GM13977 (cell line): ENCODE measurements at regions not wholly inside any gene's neighbourhood (a gene's known extent, or its start where the extent isn't known, plus 50 kb on each side); places are given as distances from the start of the nearest gene placed in this dataset.

Experiments used
- DNase-seq: peaks from one replicate; pipeline ENCODE4 v3.0.0; 2012; ENCODE audit warnings: low spot score
- CTCF ChIP-seq: IDR thresholded peaks from 2 replicates; pipeline ENCODE4 v1.5.1; 2012; ENCODE audit warnings: mild to moderate bottlenecking, control low read depth; ENCODE audit not compliant: insufficient read depth; ENCODE audit errors: extremely low read depth, missing control alignments
- in situ Hi-C: fragments of 300-500 bp; cut with MboI; formaldehyde crosslinking; loops from one replicate; pipeline ENCODE4 v1.12.0; 2022; ENCODE audit warnings: low sequenced_read_pairs, low pct_unique_long_range_greater_than_20kb, mixed read lengths, inconsistent platforms; ENCODE audit not compliant: unreplicated experiment

GRCh38 chr9:31251386-31251785 lies 1133.1 kb upstream of the ACO1 start:
- DNase-seq: no peak
- TF ChIP-seq CTCF: no peak
- in situ Hi-C loops: no loop called here

DNA sequence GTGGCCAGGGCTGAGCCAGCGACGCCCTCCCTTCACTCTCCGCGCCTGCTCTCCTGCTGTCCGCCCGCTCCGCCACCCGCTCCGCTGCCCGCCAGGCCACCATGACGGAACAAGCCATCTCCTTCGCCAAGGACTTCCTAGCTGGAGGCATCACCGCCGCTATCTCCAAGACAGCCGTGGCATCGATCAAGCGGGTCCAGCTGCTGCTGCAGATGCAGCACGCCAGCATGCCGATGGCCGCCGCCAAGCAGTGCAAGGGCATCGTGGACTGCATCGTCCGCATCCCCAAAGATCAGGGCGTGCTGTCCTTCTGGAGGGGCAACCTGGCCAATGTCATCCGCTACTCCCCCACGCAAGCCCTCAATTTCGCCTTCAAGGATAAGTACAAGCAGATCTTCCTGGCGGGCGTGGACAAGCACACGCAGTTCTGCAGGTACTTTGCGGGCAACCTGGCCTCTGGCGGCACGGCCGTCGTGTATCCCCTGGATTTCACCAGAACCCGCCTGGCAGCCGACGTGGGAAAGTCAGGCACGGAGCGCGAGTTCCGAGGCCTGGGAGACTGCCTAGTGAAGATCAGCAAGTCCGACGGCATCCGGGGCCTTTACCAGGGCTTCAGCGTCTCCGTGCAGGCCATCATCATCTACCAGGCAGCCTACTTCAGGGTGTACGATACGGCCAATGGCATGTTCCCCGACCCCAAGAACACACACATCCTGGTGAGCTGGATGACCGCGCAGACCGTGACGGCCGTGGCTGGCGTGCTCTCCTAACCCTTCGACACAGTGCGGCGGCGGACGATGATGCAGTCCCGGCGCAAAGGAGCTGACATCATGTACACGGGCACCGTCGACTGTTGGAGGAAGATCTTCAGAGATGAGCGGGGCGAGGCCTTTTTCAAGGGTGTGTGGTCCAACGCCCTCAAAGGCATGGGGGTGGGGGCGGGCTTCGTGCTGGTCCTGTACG lies 1130.4 kb upstream of the ACO1 start:
- DNase-seq: no peak
- no peak for TF ChIP-seq CTCF
- in situ Hi-C loops: no loop called here

- no peak for TF ChIP-seq CTCF
- in situ Hi-C loops: no loop called here
- no peak for DNase-seq
Observed at GRCh38 chr9:31255211-31255610, 1129.2 kb upstream of the ACO1 start.

DNA sequence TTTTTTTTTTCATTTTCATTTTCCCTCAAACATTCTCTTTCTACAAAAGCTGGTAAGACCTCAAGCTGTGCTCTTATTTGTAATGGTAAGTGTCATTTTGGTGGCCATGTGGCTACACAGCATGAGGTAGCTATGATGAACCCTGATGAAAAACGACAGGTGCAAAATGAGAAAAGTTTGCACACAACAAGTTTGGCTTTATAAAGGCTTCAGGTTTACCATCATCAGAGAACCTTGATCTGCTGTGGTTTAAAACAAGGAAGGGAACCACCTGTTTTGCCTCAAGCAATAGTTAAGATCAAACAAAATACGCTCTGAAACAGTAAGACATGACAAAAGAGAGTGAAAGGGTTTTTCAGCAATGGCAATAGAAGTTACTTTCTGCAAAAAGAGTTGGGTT lies 1124.6 kb upstream of the ACO1 start:
- in situ Hi-C loops: no loop called here
- no peak for DNase-seq
- no peak for TF ChIP-seq CTCF

DNA sequence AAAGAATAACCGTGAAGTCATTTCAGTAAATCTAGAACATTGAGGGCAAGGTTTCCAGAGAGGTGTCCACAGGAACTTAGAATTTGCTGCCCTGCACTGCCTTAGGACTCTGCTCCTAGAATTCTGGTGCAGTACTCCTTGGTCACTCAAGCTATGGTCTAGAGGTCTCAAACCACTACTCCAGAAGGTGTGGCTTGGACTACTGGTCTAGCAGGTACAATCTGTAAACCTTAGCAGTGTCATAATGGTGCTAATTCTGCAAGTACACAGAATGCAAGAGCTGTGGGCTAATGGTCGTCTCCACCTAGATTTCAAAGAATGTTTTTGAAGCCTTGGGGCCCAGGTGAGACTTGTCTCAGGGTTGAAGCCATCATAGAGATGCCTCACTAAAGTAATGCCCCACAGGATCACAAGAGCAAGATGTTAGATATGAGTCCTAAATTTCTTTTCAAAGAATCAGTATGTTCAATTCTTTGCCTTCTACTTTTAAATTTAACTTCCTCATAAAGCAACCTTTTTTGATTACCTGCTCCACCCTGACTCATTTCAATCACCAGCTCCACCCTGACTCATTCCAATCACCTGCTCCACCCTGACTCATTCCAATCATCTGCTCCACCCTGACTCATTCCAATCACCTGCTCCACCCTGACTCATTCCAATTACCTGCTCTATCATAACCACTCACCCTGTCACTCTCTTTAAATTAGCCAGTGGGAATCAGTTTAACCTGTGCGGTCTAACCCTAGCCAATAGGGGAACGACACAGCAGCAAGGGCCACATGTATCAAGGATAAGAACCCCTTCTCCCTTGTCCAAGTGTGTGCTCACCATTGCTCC lies 1111.8 kb upstream of the ACO1 start:
- TF ChIP-seq CTCF: no peak
- in situ Hi-C loops: no loop called here
- DNase-seq: no peak

GRCh38 chr9:31275419-31275818 lies 1109.0 kb upstream of the ACO1 start:
- no peak for TF ChIP-seq CTCF
- in situ Hi-C loops: no loop called here

More at GRCh38 chr9:31275419-31275818, 1109.0 kb upstream of the ACO1 start:
- DNase-seq: no peak
